HG02884 (cell line): ENCODE measurements at regions not wholly inside any gene's neighbourhood (a gene's known extent, or its start where the extent isn't known, plus 50 kb on each side); places are given as distances from the start of the nearest gene placed in this dataset.
"Not testable (repeated sequence)": the region's sequence is repeated elsewhere in the genome, so short reads cannot be mapped to it uniquely, and the experiment has no call there.

Experiments used
- ATAC-seq: cut with Tn5 transposase; IDR thresholded peaks from one replicate; pipeline ENCODE4 v1.9.1; 2021; ENCODE audit warnings: mild to moderate bottlenecking, moderate library complexity; ENCODE audit not compliant: unreplicated experiment

DNA sequence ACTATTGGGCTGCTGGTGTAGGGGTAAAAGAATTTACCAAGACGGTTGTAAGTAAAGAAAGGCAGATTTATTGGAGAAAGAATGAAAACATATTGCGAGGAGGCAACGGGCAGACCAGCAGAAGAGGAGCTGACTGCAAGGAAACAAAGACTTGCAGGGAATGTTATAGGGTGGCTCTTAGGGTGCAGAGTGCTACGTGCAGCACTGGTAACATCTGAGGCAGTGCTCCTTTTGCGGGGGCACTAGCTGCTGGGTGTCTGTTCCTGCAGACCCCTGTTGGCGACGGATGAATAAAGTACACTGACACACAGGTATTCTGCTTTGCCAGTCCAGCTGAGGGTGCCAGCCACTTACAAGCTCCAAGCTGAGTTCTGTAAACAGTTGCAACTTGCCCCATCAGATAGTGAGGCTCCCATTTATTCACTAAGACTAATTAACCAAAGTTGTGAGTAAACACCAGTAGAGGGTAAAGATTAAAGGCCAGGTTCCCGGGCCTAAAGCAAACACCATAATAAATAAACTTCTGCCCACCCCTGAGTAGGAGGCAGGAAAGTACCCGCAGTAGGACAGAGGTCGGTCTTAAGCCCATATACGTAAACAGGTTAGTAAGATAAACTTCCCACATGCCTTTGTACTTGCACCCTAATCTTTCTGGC, 140.2 kb upstream of the KCNK1 start:
- ATAC-seq = no peak

DNA sequence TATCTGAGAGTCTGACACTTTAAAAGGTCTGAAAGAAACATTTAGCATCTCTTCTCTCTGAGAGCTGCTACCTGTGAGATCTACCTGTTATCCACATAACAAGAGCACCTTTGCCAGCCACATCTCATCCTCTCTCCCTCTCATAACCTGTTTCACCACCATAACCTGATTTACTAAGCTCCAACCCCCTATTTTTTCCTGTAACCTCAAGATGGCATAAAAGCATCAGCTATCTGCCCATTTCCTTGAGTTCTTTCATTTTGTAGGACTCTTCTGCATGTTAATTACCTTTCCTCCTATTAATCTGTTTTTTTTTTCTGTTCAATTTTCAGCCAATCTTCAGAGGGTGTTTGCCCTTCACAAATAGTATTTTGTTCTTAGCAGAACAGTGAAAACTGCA, 136.5 kb upstream of the KCNK1 start:
- ATAC-seq = no peak

DNA sequence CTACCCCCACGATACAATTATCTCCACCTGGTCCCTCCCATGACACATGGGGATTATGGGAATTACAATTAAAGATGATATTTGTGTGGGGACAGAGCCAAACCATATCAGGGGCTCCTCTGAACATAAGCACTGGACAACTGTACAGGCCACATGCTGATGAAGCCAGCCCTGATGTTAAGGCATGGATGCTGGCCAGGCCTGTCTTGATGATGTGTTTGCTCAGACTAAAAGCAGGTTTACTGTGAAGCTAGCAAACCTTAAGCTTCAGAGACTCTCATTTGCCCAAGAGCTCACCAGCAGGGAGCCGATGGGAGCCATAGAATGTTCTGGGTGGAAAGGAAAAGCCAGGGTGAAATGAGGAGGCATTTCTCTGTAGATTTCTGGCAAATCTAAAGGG, 135.3 kb upstream of the KCNK1 start:
- ATAC-seq = no peak

DNA sequence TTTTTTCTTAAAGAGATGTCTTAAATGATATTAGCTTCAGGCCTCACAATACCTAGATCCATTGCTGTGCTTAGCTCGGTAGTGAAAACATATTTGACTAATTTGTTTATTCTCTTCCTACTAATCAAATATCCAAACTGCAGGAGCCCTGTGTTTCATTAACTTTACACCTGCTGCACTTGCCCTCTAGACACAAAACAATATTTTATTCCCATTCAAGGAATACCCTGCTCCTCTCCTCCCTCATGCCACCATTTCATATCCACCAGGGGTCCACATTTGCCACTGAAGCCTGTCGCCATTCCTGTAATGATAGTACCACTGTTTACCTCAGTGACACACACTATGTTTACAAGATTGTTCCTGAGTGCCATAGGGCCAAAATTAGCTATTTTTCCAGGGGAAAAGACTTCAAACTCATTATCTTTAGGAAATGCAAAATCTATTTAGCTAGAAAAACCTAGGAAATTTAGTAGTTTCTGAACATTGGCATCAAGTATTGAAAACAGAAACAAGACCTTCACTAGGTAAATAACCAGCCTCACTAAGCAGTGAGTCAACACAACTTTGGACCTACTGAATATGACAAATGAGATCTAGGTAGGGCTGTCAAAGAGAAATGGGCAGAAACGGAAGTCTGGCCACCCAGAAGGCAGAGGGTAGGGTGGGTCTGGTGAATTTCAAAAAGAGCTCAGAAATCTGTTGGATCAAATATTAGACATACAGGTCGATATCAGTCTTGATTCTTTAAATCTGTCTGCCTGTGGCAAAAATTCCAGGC, 134.6 kb upstream of the KCNK1 start:
- no peak for ATAC-seq

GRCh38 chr1:233480198-233480597, 133.7 kb upstream of the KCNK1 start:
- ATAC-seq = no peak

DNA sequence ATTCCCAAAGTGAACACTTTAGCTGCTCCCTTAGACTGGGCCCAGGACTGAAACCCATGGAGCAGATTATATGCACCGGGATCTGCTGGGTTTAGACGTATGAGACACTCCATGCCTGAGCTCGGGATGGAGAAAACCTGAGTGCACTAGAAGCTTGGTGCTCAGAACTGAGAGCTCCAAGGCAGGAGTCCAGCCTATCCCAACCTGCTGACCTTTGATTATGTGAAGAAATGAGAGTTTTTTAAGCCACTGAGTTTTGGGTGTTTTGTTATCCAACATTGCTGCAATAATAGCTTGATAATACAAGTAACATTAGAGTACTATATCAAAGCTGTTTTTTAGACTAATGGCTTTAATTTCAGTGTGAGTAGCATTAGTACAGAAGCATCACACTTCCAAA, 131.5 kb upstream of the KCNK1 start:
- no peak for ATAC-seq

DNA sequence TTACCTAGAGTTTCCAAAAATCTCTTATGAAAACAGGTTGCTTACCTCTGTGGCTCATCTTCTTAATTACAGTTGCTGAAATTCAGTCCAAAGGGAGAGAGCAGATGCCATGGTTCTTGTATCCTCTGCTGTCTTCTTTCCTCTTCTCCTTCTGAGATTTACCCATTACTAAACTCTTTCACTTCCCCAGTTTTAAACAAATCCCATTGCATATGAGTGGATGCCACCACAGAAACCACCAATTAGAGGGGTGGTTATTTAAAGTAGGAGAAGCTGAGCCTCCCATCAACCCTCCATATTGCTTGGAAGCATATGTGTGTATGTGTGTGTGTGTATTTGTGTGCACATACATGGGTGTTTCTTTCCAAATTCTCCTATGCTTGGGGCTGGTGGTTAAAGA, 128.5 kb upstream of the KCNK1 start:
- ATAC-seq = no peak

GRCh38 chr1:233485809-233486398, 128.0 kb upstream of the KCNK1 start:
- ATAC-seq = no peak

- ATAC-seq = no peak
Observed at GRCh38 chr1:233487408-233487807, 126.5 kb upstream of the KCNK1 start.

DNA sequence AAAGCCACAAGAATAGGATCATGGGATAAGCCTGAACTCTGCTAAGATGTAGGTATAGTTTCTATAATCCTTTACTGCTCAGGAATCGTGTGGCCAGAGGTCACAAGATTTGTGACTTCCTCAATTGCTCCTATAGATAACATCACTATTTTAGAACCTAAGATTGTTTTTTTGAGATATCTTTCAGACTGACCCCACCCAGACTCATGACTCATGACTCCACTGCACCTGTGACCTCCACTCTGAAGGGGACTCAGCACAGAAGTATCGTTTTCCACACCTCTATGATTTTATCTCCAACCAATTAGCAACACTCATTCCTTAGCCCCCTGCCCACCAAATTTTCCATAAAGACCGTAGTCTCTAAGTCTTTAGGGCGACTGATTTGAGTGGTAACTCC, 124.5 kb upstream of the KCNK1 start:
- ATAC-seq = no peak

DNA sequence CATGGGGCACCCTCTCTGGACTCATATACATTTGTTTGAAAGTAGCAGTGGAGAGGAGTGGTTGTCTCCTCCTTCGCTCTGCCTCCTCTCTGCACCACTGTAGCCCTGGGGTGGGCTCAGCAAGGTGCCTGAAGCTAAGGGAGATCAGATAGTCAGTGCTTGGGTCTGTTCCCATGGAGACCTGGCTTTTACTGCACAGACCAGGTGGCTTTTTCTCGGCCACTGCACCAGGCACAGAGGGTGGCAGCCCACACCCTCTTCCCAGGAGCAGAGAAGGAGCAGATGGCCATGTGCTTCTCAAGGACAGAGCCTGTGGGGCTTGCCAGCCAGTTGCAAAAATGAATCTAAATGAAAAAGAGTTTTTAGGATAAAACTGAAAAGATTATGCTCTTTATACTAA, 123.4 kb upstream of the KCNK1 start:
- no peak for ATAC-seq

GRCh38 chr1:233491953-233492620, 121.8 kb upstream of the KCNK1 start:
- no peak for ATAC-seq

GRCh38 chr1:233496993-233497392, 116.9 kb upstream of the KCNK1 start:
- no peak for ATAC-seq

DNA sequence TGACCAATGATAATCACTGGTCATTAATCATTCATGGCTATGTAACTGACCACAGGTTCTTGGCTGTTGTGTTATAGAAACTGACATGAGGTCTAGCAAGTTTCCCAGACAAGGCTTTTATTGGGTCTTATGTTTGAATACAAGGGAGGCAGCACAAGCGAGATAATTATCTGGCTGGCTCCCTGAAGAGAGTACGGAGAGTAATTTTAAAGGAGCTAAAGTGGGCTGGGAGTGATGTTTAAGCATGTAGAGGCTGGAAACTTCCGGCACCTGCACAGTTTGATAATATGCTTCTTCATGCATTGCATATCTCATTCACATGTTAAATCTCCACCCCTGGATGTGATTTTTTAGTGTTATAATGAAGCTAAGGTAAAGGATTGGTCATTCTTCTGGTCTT, 116.2 kb upstream of the KCNK1 start:
- no peak for ATAC-seq

GRCh38 chr1:233500106-233500505, 113.8 kb upstream of the KCNK1 start:
- ATAC-seq = no peak

- ATAC-seq = no peak
Observed at GRCh38 chr1:233503366-233503954, 110.4 kb upstream of the KCNK1 start.

DNA sequence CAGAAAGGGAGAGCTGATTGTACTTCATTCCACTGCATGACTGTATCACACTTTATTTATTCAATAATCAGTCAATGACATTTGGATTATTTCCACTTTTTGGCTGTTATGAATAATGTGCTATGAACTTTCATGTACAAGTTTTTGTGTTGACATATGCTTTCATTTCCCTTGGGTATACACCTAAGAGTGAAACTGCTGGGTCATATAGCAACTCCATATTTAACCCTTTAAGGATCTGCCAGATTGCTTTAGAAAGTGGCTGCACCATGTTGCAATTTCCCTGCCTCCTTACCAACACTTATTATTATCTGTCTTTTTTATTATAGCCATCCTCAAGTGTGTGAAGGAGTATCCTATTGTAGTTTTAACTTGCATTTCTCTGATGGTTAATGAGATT, 108.8 kb upstream of the KCNK1 start:
- ATAC-seq = no peak

DNA sequence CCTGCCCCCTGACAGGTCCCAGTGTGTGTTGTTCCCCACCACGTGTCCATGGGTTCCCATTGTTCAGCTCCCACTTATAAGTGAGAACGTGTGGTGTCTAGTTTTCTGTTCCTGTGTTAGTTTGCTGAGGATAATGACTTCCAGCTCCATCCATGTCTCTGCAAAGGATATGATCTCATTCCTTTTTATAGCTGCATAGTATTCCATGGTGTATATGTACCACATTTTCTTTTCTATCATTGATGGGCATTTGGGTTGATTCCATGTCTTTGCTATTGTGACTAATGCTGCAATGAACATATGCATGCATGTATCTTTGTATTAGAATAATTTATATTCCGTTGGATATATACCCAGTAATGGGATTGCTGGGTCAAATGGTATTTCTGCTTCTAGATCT, 108.0 kb upstream of the KCNK1 start:
- not testable (repeated sequence) for ATAC-seq

GRCh38 chr1:233509526-233509925, 104.4 kb upstream of the KCNK1 start:
- ATAC-seq = no peak

DNA sequence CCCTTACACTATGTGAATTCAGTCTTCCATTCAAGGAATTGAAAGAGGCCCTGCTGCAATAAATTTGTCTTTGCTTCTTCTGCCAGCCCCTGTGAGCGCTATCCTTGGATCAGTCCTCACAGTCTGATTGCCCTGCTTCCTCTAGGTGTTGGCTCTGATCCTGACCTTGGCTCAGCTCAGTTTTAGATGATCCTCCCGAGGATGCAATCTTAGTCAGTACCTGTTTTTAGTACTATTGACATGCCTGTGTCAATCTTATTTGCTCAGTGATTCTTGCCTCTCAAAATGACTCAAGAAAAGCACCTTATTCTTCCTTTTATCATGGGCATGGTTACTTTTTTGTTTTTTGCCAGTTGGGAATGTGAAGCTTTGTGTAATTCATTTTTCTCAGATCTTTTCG, 101.4 kb upstream of the KCNK1 start:
- ATAC-seq = peak; percentile 38

DNA sequence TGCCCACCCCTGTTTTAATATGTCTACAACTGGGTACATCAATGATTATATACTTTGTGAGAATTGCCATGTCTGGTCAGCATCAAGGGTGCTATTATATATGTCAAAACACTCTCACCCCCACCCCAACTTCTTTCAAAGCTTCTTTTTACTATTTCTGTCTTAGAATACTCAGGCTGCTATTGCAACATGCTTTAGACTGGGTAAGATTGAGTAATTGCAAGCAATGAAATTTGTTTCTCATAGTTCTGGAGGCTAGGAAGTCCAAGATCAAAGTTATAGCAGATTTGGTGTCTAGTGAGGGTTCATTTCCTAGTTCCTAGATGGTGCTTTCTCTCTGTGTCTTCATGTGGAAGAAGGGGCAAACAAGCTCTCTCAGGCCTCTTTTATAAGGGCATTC, 100.5 kb upstream of the KCNK1 start:
- no peak for ATAC-seq
